SK-N-SH treated with all-trans-retinoic acid at 6 μM for 48 hours (cell line): ENCODE measurements at regions not wholly inside any gene's neighbourhood (a gene's known extent, or its start where the extent isn't known, plus 50 kb on each side); places are given as distances from the start of the nearest gene placed in this dataset.

Source experiments
- ISL1 ChIP-seq: fragments of 250-450 bp; sonication (Bioruptor Pico); IDR thresholded peaks from 2 replicates; pipeline ENCODE4 v2.1.2; 2022; ENCODE audit warnings: mild to moderate bottlenecking, moderate library complexity
- OSR1 ChIP-seq: fragments of 250-450 bp; sonication (Bioruptor Pico); IDR thresholded peaks from 2 replicates; pipeline ENCODE4 v1.8.0; 2022; ENCODE audit warnings: moderate library complexity, mild to moderate bottlenecking, inconsistent platforms
- PATZ1 ChIP-seq: fragments of 250-450 bp; sonication (Bioruptor Pico); IDR thresholded peaks from 2 replicates; pipeline ENCODE4 v1.8.0; 2020; ENCODE audit warnings: mild to moderate bottlenecking, moderate library complexity, borderline replicate concordance
- PPARA ChIP-seq: fragments of 250-450 bp; sonication (Bioruptor Pico); IDR thresholded peaks from 2 replicates; pipeline ENCODE4 v1.5.0; 2020; ENCODE audit warnings: mild to moderate bottlenecking, borderline replicate concordance
- SNAI2 ChIP-seq: fragments of 250-450 bp; sonication (Bioruptor Pico); IDR thresholded peaks from 2 replicates; pipeline ENCODE4 v1.5.0; 2020; ENCODE audit warnings: mild to moderate bottlenecking, moderate library complexity

GRCh38 chr12:13799574-13799973, 181.8 kb downstream of the GRIN2B start:
- TF ChIP-seq OSR1 (CRISPR knock-in tag): no peak
- TF ChIP-seq ISL1 (CRISPR knock-in tag): no peak
- no peak for TF ChIP-seq PPARA
- no peak for TF ChIP-seq SNAI2 (CRISPR knock-in tag)
- TF ChIP-seq PATZ1 (CRISPR knock-in tag): no peak
